TTC549 (cell line): ENCODE measurements at regions not wholly inside any gene's neighbourhood (a gene's known extent, or its start where the extent isn't known, plus 50 kb on each side); places are given as distances from the start of the nearest gene placed in this dataset.
"Not testable (repeated sequence)": the region's sequence is repeated elsewhere in the genome, so short reads cannot be mapped to it uniquely, and the experiment has no call there.

Experiments used
- FAIRE-seq: peaks from 2 replicates; lab custom pipeline; 2012; peaks lifted over from hg19 to GRCh38; lab: Jason Lieb, UNC

DNA sequence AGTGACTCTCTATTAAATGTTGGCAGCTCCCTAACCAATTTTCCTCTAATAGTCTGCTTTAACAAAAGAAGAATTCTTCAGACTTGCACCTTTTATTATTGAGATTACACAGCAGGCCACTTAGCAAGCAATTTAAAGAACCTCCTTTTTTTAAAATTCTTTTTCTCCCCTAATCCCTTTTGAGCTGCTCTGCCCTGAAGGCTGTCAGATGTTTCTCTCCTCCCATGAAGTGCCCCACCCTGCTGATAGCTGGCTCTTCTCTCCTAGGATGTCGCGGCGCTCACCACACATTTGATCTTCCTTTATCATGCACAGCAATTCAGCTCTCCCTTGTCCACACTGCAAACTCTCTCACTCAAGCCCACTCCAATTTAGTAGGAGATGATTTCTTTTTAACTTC is 1471.1 kb upstream of the ACO1 start:
- FAIRE-seq, result no peak

DNA sequence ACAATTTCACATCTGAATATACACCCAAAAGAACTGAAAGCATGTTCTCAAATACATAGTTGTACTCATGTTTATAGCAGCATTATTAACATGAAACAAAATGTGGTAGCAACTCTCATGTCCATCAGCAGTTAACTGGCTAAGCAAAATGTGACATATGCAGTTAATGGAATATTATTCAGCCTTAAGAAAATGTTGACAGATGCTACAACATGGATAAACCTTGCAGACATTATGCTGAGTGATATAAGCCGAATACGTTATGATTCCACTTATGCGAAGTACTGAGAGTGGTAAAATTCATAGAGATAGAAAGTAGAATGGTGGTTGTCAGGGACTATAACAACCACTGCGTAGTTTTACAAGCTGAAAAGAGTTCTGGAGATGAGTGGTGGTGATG is 1469.0 kb upstream of the ACO1 start:
- FAIRE-seq, result no peak

DNA sequence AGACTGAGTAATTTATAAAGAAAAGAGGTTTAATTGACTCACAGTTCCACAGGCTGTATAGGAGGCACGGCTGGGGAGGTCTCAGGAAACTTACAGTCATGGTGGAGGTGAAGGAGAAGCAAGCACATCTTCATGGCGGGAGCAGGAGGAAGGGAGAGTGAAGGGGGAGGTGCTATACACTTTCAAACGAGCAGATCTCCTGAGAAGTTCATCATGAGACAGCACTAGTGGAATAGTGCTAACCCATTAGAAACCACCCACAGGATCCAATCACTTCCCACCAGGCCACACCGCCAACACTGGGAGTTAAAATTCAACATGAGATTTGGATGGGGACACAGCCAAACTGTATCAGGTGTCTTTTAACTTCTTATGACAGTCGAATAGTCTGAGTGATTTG is 1459.3 kb upstream of the ACO1 start:
- no peak for FAIRE-seq

DNA sequence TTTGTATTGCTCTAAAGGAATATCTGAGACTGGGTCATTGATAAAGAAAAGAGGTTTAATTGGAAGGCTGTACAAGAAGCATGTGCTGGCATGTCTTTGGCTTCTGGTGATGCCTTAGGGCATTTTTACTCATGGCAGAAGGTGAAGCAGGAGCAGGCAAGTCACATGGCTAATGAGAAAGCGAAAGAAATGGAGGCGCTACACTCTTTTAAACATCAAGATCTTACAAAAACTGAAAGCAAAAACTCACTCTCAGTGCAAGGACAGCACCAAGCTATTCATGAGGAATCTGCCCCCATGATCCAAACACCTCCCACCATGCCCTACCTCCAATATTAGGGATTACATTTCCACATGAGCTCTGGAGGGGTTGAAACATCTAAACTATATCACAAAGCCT is 1458.8 kb upstream of the ACO1 start:
- FAIRE-seq, result no peak

DNA sequence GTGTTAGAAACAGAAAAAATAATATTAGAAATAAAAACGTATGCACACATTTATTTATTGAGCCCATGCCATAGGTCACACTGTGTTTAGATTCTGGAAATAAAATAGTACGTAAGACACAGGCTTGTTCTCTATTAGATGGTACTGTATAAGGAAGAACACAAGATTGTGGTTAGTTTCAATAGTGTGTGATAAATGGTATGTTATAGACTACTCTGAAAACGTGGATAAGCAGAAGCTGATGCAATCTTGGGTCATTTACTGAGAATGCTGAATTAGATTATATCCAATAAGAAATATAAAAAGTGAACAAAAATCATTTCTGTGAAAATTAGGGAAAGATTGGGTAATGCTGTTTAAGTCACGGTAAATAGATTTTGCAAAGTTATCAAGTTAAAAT is 1456.4 kb upstream of the ACO1 start:
- no peak for FAIRE-seq

DNA sequence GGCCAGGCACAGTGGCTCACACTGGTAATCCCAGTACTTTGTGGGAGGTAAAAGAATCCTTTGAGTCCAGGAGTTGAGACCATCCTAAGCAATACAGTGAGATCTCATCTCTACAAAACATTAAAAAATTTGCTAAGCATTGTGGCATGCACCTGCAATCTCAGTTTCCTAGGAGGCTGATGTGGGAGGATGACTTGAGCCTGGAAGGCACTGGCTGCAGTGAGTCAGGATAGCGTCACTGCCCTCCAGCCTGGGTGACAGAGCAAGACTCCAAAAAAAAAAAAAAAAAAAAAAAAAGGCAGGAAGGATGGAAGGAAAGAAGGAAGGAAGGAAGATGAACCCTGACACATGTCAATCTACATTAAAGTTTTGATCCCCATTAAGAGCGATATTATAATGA is 1452.2 kb upstream of the ACO1 start:
- FAIRE-seq, result no peak

DNA sequence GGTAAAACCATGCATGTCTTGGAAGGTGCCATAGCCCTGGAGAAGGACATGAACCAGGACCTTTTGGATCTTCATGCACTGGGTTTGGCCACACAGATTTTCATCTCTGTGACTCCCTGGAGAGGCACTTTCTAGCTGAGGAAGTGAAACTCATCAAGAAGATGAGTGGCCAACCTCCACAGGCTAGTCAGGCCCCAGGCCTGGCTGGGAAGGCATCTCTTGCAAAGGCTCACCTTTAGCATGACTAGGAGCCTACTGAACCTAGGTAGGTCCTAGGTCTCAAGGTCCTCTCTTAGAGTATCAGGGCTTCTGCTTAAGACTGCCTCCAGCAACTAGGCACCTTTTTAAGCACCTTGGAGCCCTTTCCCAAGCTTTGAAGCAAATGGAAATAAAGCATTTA is 1448.7 kb upstream of the ACO1 start:
- FAIRE-seq, result no peak

DNA sequence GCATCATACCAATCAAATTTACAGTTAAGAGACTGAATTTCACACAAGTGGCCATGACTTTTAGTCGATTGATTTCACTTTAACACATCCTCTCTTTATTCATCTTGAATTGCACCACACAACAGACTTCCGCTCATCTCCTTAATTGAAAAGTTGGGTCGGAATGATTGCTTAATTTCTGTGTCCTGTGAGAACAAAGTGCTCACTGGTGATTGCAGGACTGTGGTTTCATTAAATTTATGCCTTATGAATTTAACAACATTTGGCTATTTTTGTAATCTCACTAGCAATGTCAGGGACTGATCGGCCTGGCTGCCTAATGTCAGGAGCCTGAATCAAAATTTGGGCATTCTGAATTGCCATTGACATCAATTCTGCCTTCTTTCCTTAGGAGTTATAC is 1447.3 kb upstream of the ACO1 start:
- no peak for FAIRE-seq

DNA sequence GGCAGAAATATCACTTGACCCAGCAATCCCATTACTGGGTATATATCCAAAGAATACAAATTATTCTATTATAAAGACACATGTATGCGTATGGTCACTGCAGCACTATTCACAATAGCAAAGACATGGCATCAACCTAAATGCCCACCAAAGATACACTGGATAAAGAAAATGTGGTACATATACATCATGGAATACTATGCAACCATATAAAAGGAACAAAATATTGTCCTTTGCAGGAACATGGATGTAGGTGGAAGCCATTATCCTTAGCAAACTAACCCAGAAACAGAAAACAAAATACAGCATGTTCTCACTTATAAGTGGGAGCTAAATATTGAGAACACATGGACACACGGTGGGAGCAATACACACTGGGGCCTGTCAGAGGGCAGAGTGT is 1441.6 kb upstream of the ACO1 start:
- FAIRE-seq, result not testable (repeated sequence)

DNA sequence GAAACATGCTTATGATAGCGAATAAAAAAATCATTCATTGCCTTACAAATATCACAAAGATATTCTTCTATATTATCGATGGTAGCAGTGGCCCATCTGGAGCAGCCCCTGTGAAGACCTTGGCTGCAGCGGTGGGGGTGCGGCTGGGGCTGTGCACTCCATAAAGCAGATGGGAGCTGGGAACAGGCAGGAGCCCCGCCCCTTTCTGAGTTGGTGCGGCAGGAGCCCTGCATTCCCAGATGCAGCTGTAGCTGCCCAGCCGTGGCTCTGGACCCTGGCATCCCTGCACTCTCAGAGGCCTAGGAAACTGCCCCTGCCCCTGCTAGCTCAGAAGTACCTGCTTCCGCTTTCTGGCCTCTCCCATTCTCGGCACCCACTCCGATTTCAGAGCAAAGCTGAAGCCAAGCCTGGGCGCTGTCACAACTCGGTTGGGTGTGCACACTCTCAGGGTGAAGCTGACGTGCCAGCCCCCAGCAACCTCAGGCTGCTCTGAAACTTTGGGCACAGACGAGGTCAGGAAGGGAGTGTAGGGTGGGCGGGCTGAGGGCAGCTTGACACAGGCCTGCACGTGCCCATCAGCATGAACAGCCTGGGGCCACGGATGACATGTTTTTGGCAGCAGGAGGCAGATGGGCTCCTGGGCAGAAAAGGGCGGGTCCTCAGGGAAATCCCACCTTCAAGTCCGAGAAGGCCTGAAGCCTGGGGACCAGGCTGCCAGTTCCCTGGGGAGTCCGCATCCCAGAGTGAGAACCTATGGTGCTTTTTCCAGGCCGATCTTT is 1440.8 kb upstream of the ACO1 start:
- no peak for FAIRE-seq

DNA sequence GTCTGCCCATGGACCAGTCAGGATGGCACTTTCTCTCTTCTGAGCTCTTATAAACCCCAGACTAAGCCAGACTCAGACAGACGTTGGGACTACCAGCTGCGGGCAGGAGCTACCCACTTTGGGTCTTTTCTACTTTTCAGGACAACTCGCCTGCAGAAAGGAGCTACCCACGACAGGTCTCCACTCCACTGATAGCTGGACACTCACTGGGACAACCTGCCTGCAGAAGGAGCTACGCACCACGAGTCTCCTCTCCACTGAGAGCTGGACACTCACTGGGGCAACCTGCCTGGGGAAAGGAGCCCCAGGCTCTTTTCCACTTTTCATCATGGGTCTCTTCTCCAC is 1440.2 kb upstream of the ACO1 start:
- no peak for FAIRE-seq

DNA sequence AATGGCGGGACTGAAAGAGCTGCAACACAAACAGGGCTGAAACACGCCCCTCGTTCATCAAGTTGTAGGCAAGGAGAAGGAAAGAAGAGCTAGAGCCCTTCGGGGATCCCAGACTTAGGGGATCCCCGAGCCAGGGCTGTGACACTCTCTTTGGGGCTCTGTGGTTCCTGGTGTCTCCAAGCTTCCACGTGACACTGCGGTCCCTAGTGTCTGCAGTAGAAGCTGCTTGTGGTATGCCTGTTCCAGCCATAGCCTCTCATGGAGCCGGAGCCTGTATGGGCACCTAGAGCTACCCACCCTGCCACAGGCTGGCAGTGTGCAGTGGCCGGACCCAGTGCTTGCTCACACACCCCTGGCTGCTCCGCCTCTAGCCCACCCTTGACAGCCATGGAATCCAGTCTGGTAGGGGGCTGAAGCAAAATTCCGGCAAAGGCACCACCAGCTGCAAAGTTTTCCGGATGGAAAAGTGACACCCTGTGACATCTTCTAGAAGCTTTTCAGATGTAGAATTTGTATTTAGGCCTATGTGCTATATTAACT is 1439.6 kb upstream of the ACO1 start:
- no peak for FAIRE-seq

DNA sequence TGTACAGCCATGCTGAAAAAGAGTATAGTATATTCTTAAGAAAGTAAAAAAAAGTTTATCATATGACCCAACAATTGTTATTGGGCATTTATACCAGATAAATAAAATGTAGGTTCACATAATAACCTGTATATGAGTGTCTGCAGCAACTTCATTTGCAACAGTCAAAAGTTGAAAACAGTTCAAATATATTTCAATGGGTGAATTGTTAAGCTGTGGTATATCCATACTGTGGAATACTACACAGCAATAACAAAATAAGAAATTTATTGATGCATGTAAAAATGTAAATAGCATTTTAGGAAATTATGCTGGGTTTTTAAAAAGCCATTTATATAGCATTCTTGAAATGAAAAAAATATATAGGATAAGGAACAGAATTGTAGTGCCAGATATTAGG is 1420.1 kb upstream of the ACO1 start:
- no peak for FAIRE-seq

DNA sequence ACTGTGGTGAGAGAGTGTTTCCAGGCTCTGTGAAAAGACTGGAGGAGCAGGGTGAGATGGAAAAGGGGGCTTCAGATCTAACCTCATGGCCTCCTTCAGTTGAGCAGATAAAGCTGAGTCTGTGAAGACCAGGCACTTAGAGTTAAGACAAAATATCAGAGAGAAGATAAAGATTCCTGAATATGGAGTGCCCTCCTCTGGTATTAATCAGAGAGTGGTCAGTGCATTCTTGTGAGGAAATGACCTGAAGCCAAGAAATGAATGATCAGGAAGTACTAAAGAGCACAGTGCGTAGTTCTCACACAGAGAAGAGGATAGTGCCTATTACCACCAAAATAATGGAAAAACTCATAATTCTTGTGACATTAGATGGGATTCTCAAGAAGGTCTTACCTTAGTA is 1417.0 kb upstream of the ACO1 start:
- no peak for FAIRE-seq

DNA sequence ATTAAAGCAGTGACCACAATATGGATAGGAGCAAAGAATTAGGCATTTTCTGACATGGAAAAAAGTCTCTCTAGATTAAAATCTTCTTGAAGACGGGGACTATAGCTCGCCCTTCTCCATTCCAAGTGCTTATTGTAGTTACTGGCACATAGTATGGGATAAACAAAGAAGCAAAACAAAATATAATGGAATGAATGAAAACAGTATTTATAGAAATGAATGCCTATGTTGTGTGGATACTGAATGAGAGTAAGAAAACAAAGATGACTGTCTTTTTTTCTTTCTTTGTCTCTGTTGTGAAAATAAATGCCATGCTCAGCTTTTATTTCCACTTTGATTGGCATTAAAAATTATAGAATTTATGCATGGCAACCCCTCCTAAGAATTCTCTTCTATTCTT is 1414.3 kb upstream of the ACO1 start:
- no peak for FAIRE-seq

DNA sequence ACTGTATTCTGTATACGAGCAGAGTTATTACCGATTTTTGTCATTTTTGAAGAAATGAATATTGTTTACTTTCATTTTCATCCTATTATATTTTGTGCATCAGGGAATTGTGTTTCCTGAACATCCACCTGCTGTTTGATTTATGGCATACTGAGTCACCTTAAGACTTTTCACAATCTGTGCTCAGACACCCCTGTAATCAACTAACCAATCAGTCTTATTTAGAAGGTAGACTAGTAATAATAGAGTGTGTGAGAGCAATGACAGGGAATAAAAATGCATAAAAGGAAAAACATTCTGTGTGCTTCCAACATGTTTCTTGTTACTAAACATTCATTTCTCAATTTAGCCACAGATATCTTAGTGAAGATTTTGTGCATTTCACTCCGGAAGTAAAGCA is 1413.6 kb upstream of the ACO1 start:
- no peak for FAIRE-seq

DNA sequence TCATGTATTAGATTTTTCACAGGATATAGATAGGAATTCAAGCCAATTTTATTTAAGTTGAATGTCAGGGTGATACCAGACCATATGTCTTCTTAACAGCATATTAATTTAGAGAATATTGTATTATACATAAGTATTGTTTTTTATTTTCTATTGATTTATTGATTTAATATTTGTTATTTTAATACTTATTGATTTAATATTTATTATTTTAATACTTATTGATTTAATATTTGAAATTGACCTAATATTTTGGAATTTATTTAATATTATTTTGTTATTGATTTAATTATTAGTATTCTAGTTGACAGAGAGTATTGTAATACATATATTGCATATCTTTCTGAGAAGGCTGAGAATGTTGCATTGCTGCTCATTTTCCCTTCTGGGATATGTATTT is 1411.8 kb upstream of the ACO1 start:
- peak; percentile 47 for FAIRE-seq

DNA sequence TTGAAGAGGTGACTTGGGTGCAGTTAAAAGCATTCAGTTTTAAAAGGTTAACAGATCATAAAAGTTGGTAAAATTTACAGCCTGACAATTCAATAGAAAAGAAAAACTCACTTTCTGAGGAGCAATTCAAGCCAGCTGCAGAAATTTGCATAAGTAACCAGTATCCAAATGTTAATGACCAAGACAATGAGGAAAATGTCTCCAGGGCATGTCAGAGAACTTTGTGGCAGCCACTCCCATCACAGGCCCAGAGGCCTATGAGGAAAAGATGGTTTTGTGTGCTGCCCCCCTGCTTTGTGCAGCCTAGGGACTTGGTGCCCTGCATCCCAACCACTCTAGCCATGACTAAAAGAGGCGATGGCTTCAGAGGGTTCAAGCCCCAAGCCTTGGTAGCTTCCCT is 1406.5 kb upstream of the ACO1 start:
- FAIRE-seq, result no peak

DNA sequence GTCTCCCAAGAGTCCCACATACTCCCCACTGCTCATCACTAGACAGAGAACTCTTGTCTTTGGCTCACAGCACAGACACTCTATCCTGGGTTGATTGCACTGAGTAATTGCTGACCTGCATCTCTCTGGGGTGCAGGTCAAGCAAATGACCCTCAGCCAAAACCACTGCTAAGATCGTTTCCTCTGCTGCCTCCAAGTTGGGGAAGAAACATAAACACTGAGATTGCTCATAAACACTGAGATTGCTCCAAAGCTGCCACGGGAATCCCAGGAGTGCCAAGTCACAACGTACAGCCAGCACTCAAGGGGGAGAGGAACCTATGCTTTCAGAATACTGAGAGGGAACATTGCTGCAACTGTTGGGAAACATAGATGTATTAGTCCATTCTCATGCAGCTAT is 1402.1 kb upstream of the ACO1 start:
- FAIRE-seq, result no peak

DNA sequence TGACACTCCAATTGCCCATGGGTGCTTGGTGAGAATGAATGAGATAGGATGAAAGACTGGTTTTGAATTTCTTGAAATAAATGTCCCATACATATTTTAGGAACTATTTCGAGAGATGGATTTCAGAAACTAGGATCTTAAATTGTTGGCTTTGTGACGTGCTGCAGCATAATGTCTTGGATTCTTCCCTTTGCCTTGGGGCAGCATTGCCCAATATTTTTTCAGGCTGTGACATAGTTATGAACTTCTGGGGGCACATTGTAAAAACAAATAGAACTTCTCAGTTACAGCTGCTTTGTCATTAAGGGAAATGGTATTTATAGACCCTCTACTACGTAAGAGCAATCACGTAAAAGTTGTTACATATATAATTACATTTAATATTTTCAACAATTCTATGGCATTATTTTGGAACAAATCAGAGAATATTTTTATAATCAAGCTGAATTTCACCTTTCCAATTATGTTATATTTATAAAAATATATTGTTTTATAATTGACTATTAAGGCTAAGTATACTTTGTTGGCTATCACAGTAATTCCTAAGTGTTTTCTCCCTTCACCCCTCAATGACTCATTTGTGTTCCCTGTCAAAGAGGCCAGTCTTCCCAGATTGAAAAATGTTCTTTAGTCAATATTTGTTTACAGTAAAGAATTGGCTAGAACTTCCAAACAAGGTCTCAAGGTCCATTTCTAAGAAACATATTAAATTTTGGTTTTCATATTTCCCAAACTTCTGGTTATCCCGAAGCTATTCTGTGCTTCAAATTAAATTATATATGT is 1388.3 kb upstream of the ACO1 start:
- FAIRE-seq, result no peak

DNA sequence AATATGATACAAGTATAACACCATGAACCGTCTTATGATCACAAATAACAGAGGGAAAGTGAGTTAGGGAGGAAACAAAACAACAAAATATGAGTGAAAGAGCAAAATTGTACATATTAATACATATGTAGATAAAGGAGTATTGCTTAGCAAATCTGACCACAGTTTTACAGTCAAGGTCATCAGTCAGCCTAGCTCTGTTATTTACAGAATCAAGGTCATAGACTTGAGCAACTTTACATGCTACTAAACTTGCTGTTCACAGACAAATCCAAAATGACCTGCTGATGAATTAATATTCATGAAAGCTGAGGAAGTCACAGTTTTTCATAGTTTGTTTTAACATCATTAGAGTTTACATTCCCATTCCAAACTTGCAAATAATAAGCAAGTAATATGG is 1387.7 kb upstream of the ACO1 start:
- no peak for FAIRE-seq

DNA sequence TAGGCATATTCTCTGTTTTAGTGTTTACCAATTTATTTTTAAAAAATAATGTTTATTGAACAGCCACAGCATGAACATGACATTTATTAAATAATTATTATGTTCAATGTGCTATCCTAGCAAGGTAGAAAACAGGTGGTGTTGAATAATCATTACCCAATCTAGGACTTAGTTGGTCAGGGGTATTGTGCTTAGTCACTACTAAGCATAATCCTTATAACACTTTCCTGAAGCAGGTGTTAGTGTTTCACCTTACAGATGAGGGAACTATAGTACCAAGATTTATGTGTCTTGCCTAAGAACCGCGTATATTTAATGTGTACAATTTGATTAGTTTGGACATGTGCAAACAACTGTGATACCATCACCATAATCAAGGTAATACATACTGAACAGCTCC is 1387.2 kb upstream of the ACO1 start:
- no peak for FAIRE-seq

DNA sequence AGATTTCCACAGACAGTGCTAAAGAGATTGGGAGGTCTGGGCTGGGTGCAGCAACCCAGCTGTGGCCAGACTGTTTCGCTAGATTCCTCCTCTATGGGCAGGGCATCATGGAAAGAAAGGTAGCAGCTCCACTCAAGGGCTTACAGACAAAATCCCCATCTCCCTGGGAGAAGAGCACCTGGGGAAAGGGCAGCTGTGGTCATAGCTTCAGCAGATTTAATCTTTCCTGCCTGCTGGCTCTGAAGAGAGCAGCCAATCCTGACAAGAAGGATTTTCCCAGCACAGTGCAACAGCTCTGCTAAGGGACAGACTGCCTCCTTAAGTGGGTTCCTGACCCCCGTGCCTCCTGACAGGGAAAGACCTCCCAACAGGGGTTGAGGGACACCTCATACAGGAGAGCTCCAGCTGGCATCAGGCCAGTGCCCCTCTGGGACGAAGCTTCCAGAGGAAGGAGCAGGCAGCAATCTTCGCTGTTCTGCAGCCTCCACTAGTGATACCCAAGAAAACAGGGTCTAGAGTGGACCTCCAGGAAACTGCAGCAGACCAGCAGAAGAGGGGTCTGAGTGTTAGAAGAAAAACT is 1379.3 kb upstream of the ACO1 start:
- no peak for FAIRE-seq

DNA sequence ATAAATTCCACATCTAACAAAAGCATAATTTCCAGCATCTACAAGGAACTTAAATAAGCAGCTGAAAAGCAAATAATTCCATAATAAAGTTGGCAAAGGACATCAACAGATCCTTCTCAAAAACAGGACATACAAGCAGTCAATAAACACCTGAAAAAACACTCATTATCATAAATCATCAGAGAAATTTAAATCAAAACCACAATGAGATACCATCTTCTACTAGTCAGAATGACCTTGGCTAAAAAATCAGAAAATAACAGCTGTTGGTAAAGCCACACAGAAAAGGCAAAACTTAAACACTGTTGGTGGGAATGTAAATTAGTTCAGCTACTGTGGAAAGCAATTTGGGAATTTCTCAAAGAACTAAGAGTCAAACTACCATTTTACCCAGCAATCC is 1371.1 kb upstream of the ACO1 start:
- no peak for FAIRE-seq
